Neural cell (in vitro differentiated cells): ENCODE measurements at regions not wholly inside any gene's neighbourhood (a gene's known extent, or its start where the extent isn't known, plus 50 kb on each side); places are given as distances from the start of the nearest gene placed in this dataset.

ENCODE experiments used
- CTCF ChIP-seq: fragments of 450-650 bp; IDR thresholded peaks from 2 replicates; pipeline ENCODE4 v1.5.1; 2014; ENCODE audit warnings: antibody characterized with exemption, mild to moderate bottlenecking, moderate library complexity; ENCODE audit not compliant: poor library complexity, severe bottlenecking
- EP300 ChIP-seq: fragments of 450-650 bp; conservative IDR thresholded peaks from 2 replicates; pipeline ENCODE4 v1.6.1; 2014; ENCODE audit warnings: antibody characterized with exemption, mild to moderate bottlenecking, moderate library complexity; ENCODE audit not compliant: poor library complexity, severe bottlenecking
- EZH2 ChIP-seq: fragments of 200-600, 300-800 bp; shearing (Covaris generic), sonication (generic); IDR thresholded peaks from 2 replicates; pipeline ENCODE4 v1.6.1; 2014; ENCODE audit warnings: antibody characterized with exemption, low read length, borderline replicate concordance, mild to moderate bottlenecking; ENCODE audit not compliant: insufficient read depth, poor library complexity, severe bottlenecking
- POLR2AphosphoS5 ChIP-seq: IDR thresholded peaks from 2 replicates; pipeline ENCODE4 v1.6.1; 2012
- RAD21 ChIP-seq: fragments of 450-650 bp; conservative IDR thresholded peaks from 2 replicates; pipeline ENCODE4 v1.6.1; 2014; ENCODE audit warnings: antibody characterized with exemption, mild to moderate bottlenecking, moderate library complexity
- REST ChIP-seq: IDR thresholded peaks from 2 replicates; pipeline ENCODE4 v1.6.1; 2012; ENCODE audit warnings: borderline replicate concordance
- SMC3 ChIP-seq: fragments of 450-650 bp; conservative IDR thresholded peaks from 2 replicates; pipeline ENCODE4 v1.6.1; 2014; ENCODE audit warnings: antibody characterized with exemption, mild to moderate bottlenecking, moderate library complexity; ENCODE audit not compliant: poor library complexity
- TAF1 ChIP-seq: IDR thresholded peaks from 2 replicates; pipeline ENCODE4 v1.6.1; 2012; ENCODE audit warnings: low read depth

- TF ChIP-seq EZH2: no peak
- TF ChIP-seq CTCF: no peak
- TF ChIP-seq POLR2AphosphoS5: no peak
- no peak for TF ChIP-seq REST
- TF ChIP-seq RAD21: no peak
- TF ChIP-seq EP300: no peak
- no peak for TF ChIP-seq SMC3
- no peak for TF ChIP-seq TAF1
These were observed 167.8 kb upstream of the MPPED2 start for GRCh38 chr11:30753994-30754393.
